HCT116 (cell line): ENCODE measurements at regions not wholly inside any gene's neighbourhood (a gene's known extent, or its start where the extent isn't known, plus 50 kb on each side); places are given as distances from the start of the nearest gene placed in this dataset.

Experiments used
- ATAC-seq: fragments of 200-7000 bp; cut with Tn5 transposase; 2 replicates; pipeline ENCODE4 v1.9.1; 2020; ENCODE audit warnings: mild to moderate bottlenecking, moderate library complexity
- BruUV-seq: library from RNA; stranded (reverse); fragments of 400-500 nt; replicated peaks from 2 replicates; lab custom pipeline; 2021; lab: Mats Ljungman, UMichigan
- CTCF ChIA-PET: fragments of 300-600 bp; sonication (Branson Sonifier 250); formaldehyde crosslinking; loops from one replicate; lab custom pipeline; 2021; ENCODE audit warnings: antibody characterized with exemption; lab: Charles Lee
- POLR2A ChIA-PET: fragments of 300-600, 350-600 bp; sonication (Branson Sonifier 250); formaldehyde crosslinking; loops from one replicate; lab custom pipeline; 2021; ENCODE audit warnings: antibody characterized with exemption; lab: Charles Lee
- RAD21 ChIA-PET, 2 experiments: fragments of 300-600 bp; sonication (Branson Sonifier 250); formaldehyde crosslinking; loops; one replicate each; lab custom pipeline; 2023; ENCODE audit warnings: low total read pairs in 2 of 2; ENCODE audit not compliant: uncharacterized antibody in 2 of 2, unreplicated experiment in 2 of 2, low non-redundant PET in 1 of 2; lab: Charles Lee
- DNase-seq: peaks from one replicate; pipeline ENCODE4 v3.0.0-alpha.2; 2010; ENCODE audit warnings: low read depth, low spot score
- H2AFZ ChIP-seq: fragments of 200-600 bp; shearing (Covaris generic), sonication (generic); 2 replicates; pipeline ENCODE4 v1.6.1; 2017; ENCODE audit warnings: low read depth, mixed run types, mixed read lengths, antibody characterized with exemption, low read length; ENCODE audit not compliant: poor library complexity, severe bottlenecking
- H3K27ac ChIP-seq: 2 replicates; pipeline ENCODE4 v1.5.1; 2012; ENCODE audit warnings: low read depth, low read length
- H3K27me3 ChIP-seq: fragments of 200-600 bp; sonication (generic); 2 replicates; pipeline ENCODE4 v1.6.1; 2016; ENCODE audit warnings: mixed run types, low read length, mixed read lengths; ENCODE audit not compliant: insufficient read depth
- H3K36me3 ChIP-seq, 2 experiments: fragments of 200-500 bp in 1 of 2; fragments of 200-600 bp in 1 of 2; sonication (Bioruptor generic) in 1 of 2; sonication (generic) in 1 of 2; 2 replicates each; pipeline versions ENCODE4 v1.5.1 to v1.6.1; 2014 to 2016; ENCODE audit warnings: low read length in 2 of 2, inconsistent platforms in 1 of 2, mixed read lengths in 1 of 2, mixed run types in 1 of 2; ENCODE audit not compliant: insufficient read depth in 2 of 2, control insufficient read depth in 1 of 2
- H3K4me1 ChIP-seq, 2 experiments: fragments of 200-600 bp in 1 of 2; sonication (generic) in 1 of 2; 2 replicates each; pipeline versions ENCODE4 v1.5.1 to v1.6.1; 2012 to 2017; ENCODE audit warnings: low read length in 2 of 2, inconsistent platforms in 1 of 2, mild to moderate bottlenecking in 1 of 2, mixed read lengths in 1 of 2, mixed run types in 1 of 2, moderate library complexity in 1 of 2; ENCODE audit not compliant: insufficient read depth in 2 of 2, control insufficient read depth in 1 of 2
- H3K4me2 ChIP-seq: fragments of 200-600 bp; sonication (generic); 2 replicates; pipeline ENCODE4 v1.6.1; 2017; ENCODE audit warnings: mixed run types, low read length, mixed read lengths
- H3K4me3 ChIP-seq, 2 experiments: fragments of 200-600 bp in 1 of 2; sonication (generic) in 1 of 2; replicated peaks in 1 of 2; 2 replicates each; pipeline ENCODE4 v1.5.1; 2011 to 2016; ENCODE audit warnings: low read length in 2 of 2, control low read depth in 1 of 2, low read depth in 1 of 2, mild to moderate bottlenecking in 1 of 2, mixed read lengths in 1 of 2, mixed run types in 1 of 2
- H3K79me2 ChIP-seq: fragments of 200-600 bp; sonication (generic); 2 replicates; pipeline ENCODE4 v1.6.1; 2017; ENCODE audit warnings: mild to moderate bottlenecking, mixed run types, low read length, moderate library complexity, mixed read lengths; ENCODE audit not compliant: insufficient read depth
- H3K9ac ChIP-seq: fragments of 200-600 bp; sonication (generic); 2 replicates; pipeline ENCODE4 v1.6.1; 2016; ENCODE audit warnings: low read length, mixed read lengths
- H3K9me2 ChIP-seq: fragments of 200-600 bp; sonication (generic), shearing (Covaris generic); 2 replicates; pipeline ENCODE4 v1.6.1; 2017; ENCODE audit warnings: mixed run types, mild to moderate bottlenecking, moderate library complexity; ENCODE audit not compliant: insufficient read depth
- H3K9me3 ChIP-seq, 2 experiments: fragments of 200-500 bp in 1 of 2; fragments of 200-600 bp in 1 of 2; sonication (Bioruptor generic) in 1 of 2; sonication (generic) in 1 of 2; 2 replicates each; pipeline ENCODE4 v1.6.1; 2014 to 2017; ENCODE audit warnings: low read length in 2 of 2, mixed read lengths in 2 of 2, inconsistent platforms in 1 of 2, low read depth in 1 of 2, mild to moderate bottlenecking in 1 of 2, mixed run types in 1 of 2, moderate library complexity in 1 of 2; ENCODE audit not compliant: control insufficient read depth in 1 of 2, insufficient read depth in 1 of 2
- H4K20me1 ChIP-seq: fragments of 200-600 bp; sonication (generic), shearing (Covaris generic); 2 replicates; pipeline ENCODE4 v1.6.1; 2017; ENCODE audit warnings: mixed run types, mild to moderate bottlenecking, moderate library complexity; ENCODE audit not compliant: insufficient read depth
- CTCF ChIP-seq, 3 experiments: fragments of 200-600 bp in 1 of 3; sonication (generic) in 1 of 3; IDR thresholded peaks in 2 of 3; conservative IDR thresholded peaks in 1 of 3; 2 replicates each; pipeline ENCODE4 v1.5.1; 2012 to 2017; ENCODE audit warnings: low read depth in 2 of 3, low read length in 2 of 3, antibody characterized with exemption in 1 of 3, borderline replicate concordance in 1 of 3, control low read depth in 1 of 3, mild to moderate bottlenecking in 1 of 3, mixed read lengths in 1 of 3, mixed run types in 1 of 3, moderate library complexity in 1 of 3; ENCODE audit not compliant: insufficient read depth in 1 of 3
- EGR1 ChIP-seq: IDR thresholded peaks from 2 replicates; pipeline ENCODE4 v1.6.1; 2012; ENCODE audit warnings: low read depth
- ELF1 ChIP-seq: IDR thresholded peaks from 2 replicates; pipeline ENCODE4 v1.6.1; 2012; ENCODE audit warnings: low read depth, borderline replicate concordance
- EZH2 ChIP-seq: fragments of 200-600 bp; sonication (generic); IDR thresholded peaks from 2 replicates; pipeline ENCODE4 v1.6.1; 2017; ENCODE audit warnings: antibody characterized with exemption, mixed run types
- FOSL1 ChIP-seq: IDR thresholded peaks from 2 replicates; pipeline ENCODE4 v1.6.1; 2012; ENCODE audit warnings: low read depth
- POLR2A ChIP-seq: IDR thresholded peaks from 2 replicates; pipeline ENCODE4 v1.7.0; 2011; ENCODE audit warnings: borderline replicate concordance; ENCODE audit not compliant: insufficient read depth, insufficient read length; ENCODE audit errors: extremely low read depth
- POLR2AphosphoS5 ChIP-seq: IDR thresholded peaks from 2 replicates; pipeline ENCODE4 v1.6.1; 2011; ENCODE audit warnings: mild to moderate bottlenecking, low read depth, low read length, moderate library complexity
- RAD21 ChIP-seq: IDR thresholded peaks from 2 replicates; pipeline ENCODE4 v1.6.1; 2012; ENCODE audit warnings: low read depth, mild to moderate bottlenecking
- SIN3A ChIP-seq: IDR thresholded peaks from 2 replicates; pipeline ENCODE4 v1.6.1; 2012; ENCODE audit warnings: low read depth
- SP1 ChIP-seq: IDR thresholded peaks from 2 replicates; pipeline ENCODE4 v1.6.1; 2012; ENCODE audit warnings: low read depth
- SRF ChIP-seq: IDR thresholded peaks from 2 replicates; pipeline ENCODE4 v1.6.1; 2012; ENCODE audit warnings: low read depth
- TCF7L2 ChIP-seq: IDR thresholded peaks from 2 replicates; pipeline ENCODE4 v1.7.0; 2011; ENCODE audit warnings: borderline replicate concordance, inconsistent platforms; ENCODE audit not compliant: insufficient read depth, insufficient read length; ENCODE audit errors: extremely low read depth
- ZBTB33 ChIP-seq: IDR thresholded peaks from 2 replicates; pipeline ENCODE4 v1.6.1; 2011; ENCODE audit warnings: mild to moderate bottlenecking, low read length, moderate library complexity; ENCODE audit not compliant: insufficient replicate concordance; ENCODE audit errors: extremely low read depth
- intact Hi-C: fragments of 100-400 bp; cut with micrococcal nuclease; formaldehyde crosslinking; loops from 2 replicates; pipeline ENCODE4 v1.10.0; 2022

- TF ChIP-seq CTCF (IDR thresholded peaks at IDR 0.05 in 2 of 3, conservative IDR thresholded peaks at IDR 0.05 in 1 of 3; ENCODE audit: borderline replicate concordance in 1 of 3, insufficient read depth in 1 of 3, low read depth in 2 of 3, low read length in 2 of 3) (no peak), SP1 (no peak), SRF (no peak), EGR1 (no peak), ELF1 (no peak), TCF7L2 (no peak), SIN3A (no peak), RAD21 (no peak), POLR2A (no peak)
Measured at GRCh38 chr2:238635647-238636051, 208.9 kb downstream of the ASB1 start (continued).

- Histone ChIP-seq H3K9ac (no peak overlapping the region), H4K20me1 (no peaks in the 10 kb centered on the region), H3K4me3 (no peak overlapping the region), H3K9me3 (no peaks in the 10 kb centered on the region), H3K27me3 (no peaks in the 10 kb centered on the region), H2AFZ (no peak overlapping the region), H3K36me3 (no peaks in the 10 kb centered on the region), H3K4me1 (no peaks in the 10 kb centered on the region), H3K79me2 (no peaks in the 10 kb centered on the region), H3K4me2 (no peak overlapping the region), H3K9me2 (no peaks in the 10 kb centered on the region), H3K27ac (no peak overlapping the region)
- ATAC-seq (no peak), DNase-seq (no peak)
- ChIA-PET RAD21 (no interaction called here), CTCF (no interaction called here), POLR2A (no interaction called here)
- intact Hi-C loops: no loop called here
- TF ChIP-seq FOSL1: no peak
- TF ChIP-seq POLR2AphosphoS5: no peak
- TF ChIP-seq ELF1: no peak
- TF ChIP-seq ZBTB33: no peak
- TF ChIP-seq EZH2: no peak
- no peak for TF ChIP-seq SRF
- no TSS peak for BruUV-seq
Measured at GRCh38 chr2:238636269-238637073, 209.7 kb downstream of the ASB1 start.
